ENCODE measurements at regions not wholly inside any gene's neighbourhood (a gene's known extent, or its start where the extent isn't known, plus 50 kb on each side); places are given as distances from the start of the nearest gene placed in this dataset.
"Not testable (repeated sequence)": the region's sequence is repeated elsewhere in the genome, so short reads cannot be mapped to it uniquely, and the experiment has no call there.

GRCh38 chr20:12759493-12759892 lies 249.3 kb upstream of the SPTLC3 start:
- not testable (repeated sequence) for TF ChIP-seq CTCF, POLR2A (IDR thresholded peaks at IDR 0.05)
